Gastroesophageal sphincter (tissue), 4 donors: ENCODE measurements at regions not wholly inside any gene's neighbourhood (a gene's known extent, or its start where the extent isn't known, plus 50 kb on each side); places are given as distances from the start of the nearest gene placed in this dataset.

ENCODE experiments used
- ATAC-seq: fragments of 150-250 bp; one replicate; pipeline ENCODE4 v1.9.1; 2016; ENCODE audit warnings: mild to moderate bottlenecking, moderate library complexity
- H3K27ac ChIP-seq, 4 donors: fragments of 200-600 bp; sonication (generic) in 3 of 4; 1 replicate in 3 of 4; 2 replicates in 1 of 4; pipeline ENCODE4 v1.5.1; 2016 to 2019
- H3K27me3 ChIP-seq: fragments of 200-600 bp; sonication (generic); one replicate; pipeline ENCODE4 v1.5.1; 2019
- H3K36me3 ChIP-seq, 2 donors: fragments of 200-600 bp; sonication (generic); one replicate each; pipeline ENCODE4 v1.5.1; 2019; ENCODE audit warnings: control low read depth in 1 of 2
- H3K4me1 ChIP-seq, 3 donors: fragments of 200-600 bp; sonication (generic); 1 replicate in 2 of 3; 2 replicates in 1 of 3; pipeline ENCODE4 v1.5.1; 2016 to 2019; ENCODE audit warnings: control low read depth in 2 of 3
- H3K4me3 ChIP-seq, 2 donors: fragments of 200-600 bp; sonication (generic); one replicate each; pipeline ENCODE4 v1.5.1; 2019; ENCODE audit warnings: mild to moderate bottlenecking in 1 of 2, moderate library complexity in 1 of 2
- H3K9me3 ChIP-seq, 3 donors: fragments of 200-600 bp; sonication (generic); one replicate each; pipeline ENCODE4 v1.5.1; 2017 to 2019; ENCODE audit warnings: control low read depth in 2 of 3
- EP300 ChIP-seq: sonication (generic); formaldehyde crosslinking; IDR thresholded peaks from one replicate; pipeline ENCODE4 v1.6.1; 2017; ENCODE audit warnings: antibody characterized with exemption, mild to moderate bottlenecking
- POLR2A ChIP-seq, 2 donors: fragments of 450-650 bp; IDR thresholded peaks; one replicate each; pipeline ENCODE4 v1.6.1; 2017; ENCODE audit warnings: antibody characterized with exemption in 2 of 2, mild to moderate bottlenecking in 2 of 2, moderate library complexity in 1 of 2
- POLR2AphosphoS5 ChIP-seq: sonication (generic); formaldehyde crosslinking; IDR thresholded peaks from one replicate; pipeline ENCODE4 v1.6.1; 2017; ENCODE audit warnings: antibody characterized with exemption
- WGBS, 2 donors: methylation state at CpG; one replicate each; pipeline ENCODE4 v1.1.5; 2018; ENCODE audit warnings: low coverage in 1 of 2; 5-methylcytosine and 5-hydroxymethylcytosine counted together
- TF ChIP-seq, protein P1 (sequence below), 4 experiments: fragments of 200-600 bp in 2 of 4; fragments of 450-650 bp in 2 of 4; sonication (generic) in 1 of 4; IDR thresholded peaks; one replicate each; pipeline ENCODE4 v1.5.1; 2017 to 2019; ENCODE audit warnings: antibody characterized with exemption in 4 of 4, mild to moderate bottlenecking in 2 of 4, moderate library complexity in 2 of 4

DNA sequence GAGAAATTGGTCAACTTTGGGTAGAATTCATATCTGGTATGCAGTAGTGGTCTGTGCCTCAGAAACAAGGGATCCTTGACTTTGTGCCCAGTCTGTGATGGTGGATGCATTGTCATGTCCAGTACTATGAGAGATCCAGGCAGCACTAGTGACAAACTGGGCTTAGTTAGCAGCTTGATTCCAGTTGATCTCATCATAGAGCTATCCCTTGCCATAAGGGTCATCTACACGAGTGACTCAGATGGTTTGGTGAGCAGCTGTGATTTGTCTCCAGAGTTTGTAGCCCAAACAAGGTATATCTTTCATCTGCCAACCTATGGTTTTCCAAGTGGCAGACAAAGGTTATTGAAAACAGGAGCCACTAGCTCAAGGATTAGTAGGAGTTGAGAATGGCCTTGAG, 298.8 kb downstream of the GBA3 start:
- WGBS, 2 donors = 40% methylated on average over 1 of the region's 1 CpG; no CpG with 5 or more reads in 1 of the 2 donors
- H3K4me1 ChIP-seq = no peaks in the 10 kb centered on the region
- TF ChIP-seq, protein P1, sequence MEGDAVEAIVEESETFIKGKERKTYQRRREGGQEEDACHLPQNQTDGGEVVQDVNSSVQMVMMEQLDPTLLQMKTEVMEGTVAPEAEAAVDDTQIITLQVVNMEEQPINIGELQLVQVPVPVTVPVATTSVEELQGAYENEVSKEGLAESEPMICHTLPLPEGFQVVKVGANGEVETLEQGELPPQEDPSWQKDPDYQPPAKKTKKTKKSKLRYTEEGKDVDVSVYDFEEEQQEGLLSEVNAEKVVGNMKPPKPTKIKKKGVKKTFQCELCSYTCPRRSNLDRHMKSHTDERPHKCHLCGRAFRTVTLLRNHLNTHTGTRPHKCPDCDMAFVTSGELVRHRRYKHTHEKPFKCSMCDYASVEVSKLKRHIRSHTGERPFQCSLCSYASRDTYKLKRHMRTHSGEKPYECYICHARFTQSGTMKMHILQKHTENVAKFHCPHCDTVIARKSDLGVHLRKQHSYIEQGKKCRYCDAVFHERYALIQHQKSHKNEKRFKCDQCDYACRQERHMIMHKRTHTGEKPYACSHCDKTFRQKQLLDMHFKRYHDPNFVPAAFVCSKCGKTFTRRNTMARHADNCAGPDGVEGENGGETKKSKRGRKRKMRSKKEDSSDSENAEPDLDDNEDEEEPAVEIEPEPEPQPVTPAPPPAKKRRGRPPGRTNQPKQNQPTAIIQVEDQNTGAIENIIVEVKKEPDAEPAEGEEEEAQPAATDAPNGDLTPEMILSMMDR (IDR thresholded peaks at IDR 0.05) = no peak
- no peak for TF ChIP-seq EP300
- no peak for TF ChIP-seq POLR2A (IDR thresholded peaks at IDR 0.05)

DNA sequence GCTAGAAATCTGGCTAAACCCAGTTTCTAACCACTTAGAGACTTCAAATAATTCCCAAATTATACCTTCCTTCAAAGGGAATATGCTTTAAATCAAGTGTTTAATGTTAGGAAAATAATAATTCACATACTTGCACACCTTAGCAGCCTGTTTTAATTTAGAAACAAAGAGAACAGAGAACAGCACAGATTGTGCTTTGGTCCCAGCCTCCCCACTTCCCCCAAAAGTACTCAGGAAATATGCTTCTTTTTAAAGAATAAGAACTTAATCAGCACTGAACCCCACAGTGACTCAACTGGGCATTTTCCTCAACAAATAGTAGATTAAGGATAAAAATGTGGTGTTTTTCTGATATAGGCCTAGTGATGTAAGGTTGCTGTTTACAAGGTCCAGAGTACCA, 295.8 kb downstream of the GBA3 start:
- Histone ChIP-seq H3K9me3 (peaks cover 0 to 12% (median 0%) of the 10 kb centered on the region in 3 donors), H3K4me1 (no peaks in the 10 kb centered on the region), H3K27ac (no peak overlapping the region), H3K27me3 (no peaks in the 10 kb centered on the region), H3K36me3 (no peaks in the 10 kb centered on the region), H3K4me3 (no peak overlapping the region)
- TF ChIP-seq POLR2AphosphoS5 = no peak
- TF ChIP-seq POLR2A (IDR thresholded peaks at IDR 0.05) = no peak
- TF ChIP-seq, protein P1 (IDR thresholded peaks at IDR 0.05) = no peak
- TF ChIP-seq EP300 = no peak
- no peak for ATAC-seq

More for the DNA sequence above, 298.8 kb downstream of the GBA3 start:
- H3K36me3 ChIP-seq = no peaks in the 10 kb centered on the region
- no peaks in the 10 kb centered on the region for H3K27me3 ChIP-seq
- ATAC-seq = no peak
- H3K4me3 ChIP-seq = no peak overlapping the region
- H3K9me3 ChIP-seq = no peaks in the 10 kb centered on the region
- H3K27ac ChIP-seq = no peak overlapping the region

DNA sequence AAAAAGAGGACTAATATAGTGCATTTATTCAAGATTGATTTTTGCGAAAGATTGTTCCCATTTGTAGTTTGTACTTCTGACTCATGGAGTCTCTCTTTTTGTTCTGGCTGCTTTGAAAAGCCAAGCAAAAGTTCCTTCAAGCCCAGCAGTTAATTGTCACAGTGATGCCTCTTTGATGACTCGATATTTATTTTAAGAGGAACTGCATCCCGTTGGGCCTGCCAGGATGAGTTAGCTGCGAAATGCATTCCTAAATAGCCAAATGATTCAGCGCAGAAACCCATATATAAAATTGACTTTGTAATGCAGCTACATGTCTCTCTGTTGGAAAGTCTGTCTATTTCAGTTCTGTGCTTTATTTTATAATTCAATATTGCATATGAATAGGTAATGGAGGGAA, 295.1 kb downstream of the GBA3 start:
- WGBS, 2 donors = 39 to 44% methylated on average over 3 to 5 of the region's 5 CpGs
- TF ChIP-seq POLR2A (IDR thresholded peaks at IDR 0.05) = no peak
- no peak for TF ChIP-seq POLR2AphosphoS5
- no peak for TF ChIP-seq EP300
- TF ChIP-seq, protein P1 (IDR thresholded peaks at IDR 0.05) = no peak
- Histone ChIP-seq H3K36me3 (no peaks in the 10 kb centered on the region), H3K27me3 (no peaks in the 10 kb centered on the region), H3K27ac (no peak overlapping the region), H3K4me3 (no peak overlapping the region), H3K4me1 (no peaks in the 10 kb centered on the region), H3K9me3 (peaks cover 0 to 12% (median 0%) of the 10 kb centered on the region in 3 donors)
- no peak for ATAC-seq

DNA sequence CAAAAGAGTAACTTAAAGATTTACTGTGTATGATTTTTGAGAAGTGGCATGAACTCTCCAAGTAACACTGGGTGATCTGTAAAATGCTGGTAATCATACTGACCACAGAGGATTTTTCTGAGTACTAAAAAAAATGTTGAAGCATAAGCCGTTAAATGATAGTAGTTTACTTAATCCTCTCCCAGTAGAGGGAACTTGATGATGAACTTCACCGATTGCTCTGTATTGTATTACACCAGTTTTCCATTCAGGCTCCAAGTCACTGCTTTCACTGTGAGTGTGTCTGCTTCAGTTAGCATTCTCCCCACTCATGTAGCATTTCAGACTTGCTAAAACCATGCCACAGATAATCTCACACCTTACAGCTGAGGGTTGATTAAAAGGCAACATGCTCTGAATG, 294.1 kb downstream of the GBA3 start:
- 34 to 77% methylated on average over 2 of the region's 2 CpGs for WGBS, 2 donors
- H3K36me3 ChIP-seq = no peaks in the 10 kb centered on the region
- no peaks in the 10 kb centered on the region for H3K4me1 ChIP-seq
- H3K4me3 ChIP-seq = no peak overlapping the region
- TF ChIP-seq EP300 (no peak), POLR2A (IDR thresholded peaks at IDR 0.05) (no peak), POLR2AphosphoS5 (no peak)
- TF ChIP-seq, protein P1 (IDR thresholded peaks at IDR 0.05) = no peak
- H3K27ac ChIP-seq = no peak overlapping the region
- H3K9me3 ChIP-seq = peaks cover 0 to 12% (median 0%) of the 10 kb centered on the region in 3 donors
- H3K27me3 ChIP-seq = no peaks in the 10 kb centered on the region
- no peak for ATAC-seq

DNA sequence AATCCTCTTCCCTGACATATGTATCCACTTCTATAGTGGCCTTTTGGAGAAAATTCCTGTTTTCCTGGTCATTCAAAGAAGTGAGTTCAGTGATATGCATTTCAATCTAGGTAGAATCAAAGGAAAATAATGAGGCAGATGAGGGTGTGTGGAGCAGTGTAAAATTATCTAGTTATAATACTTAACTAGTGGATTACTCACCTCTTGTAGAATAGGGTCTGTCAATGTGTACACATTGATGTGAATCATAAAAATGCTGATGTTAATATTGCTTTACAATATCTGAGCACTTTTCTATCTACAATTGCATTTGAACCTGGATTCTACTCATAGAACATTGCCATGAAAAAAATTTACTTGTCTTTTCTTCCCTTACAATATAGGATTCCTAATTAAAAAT, 293.5 kb downstream of the GBA3 start:
- no peak overlapping the region for H3K4me3 ChIP-seq
- TF ChIP-seq POLR2AphosphoS5 (no peak), EP300 (no peak), POLR2A (IDR thresholded peaks at IDR 0.05) (no peak)
- TF ChIP-seq, protein P1 (IDR thresholded peaks at IDR 0.05) = no peak

More for the DNA sequence above, 293.5 kb downstream of the GBA3 start:
- peaks cover 0 to 12% (median 0%) of the 10 kb centered on the region in 3 donors for H3K9me3 ChIP-seq
- H3K4me1 ChIP-seq = no peaks in the 10 kb centered on the region
- no peaks in the 10 kb centered on the region for H3K36me3 ChIP-seq
- no peak overlapping the region for H3K27ac ChIP-seq
- no peaks in the 10 kb centered on the region for H3K27me3 ChIP-seq
- ATAC-seq = no peak
